WI38 (cell line): ENCODE measurements at regions not wholly inside any gene's neighbourhood (a gene's known extent, or its start where the extent isn't known, plus 50 kb on each side); places are given as distances from the start of the nearest gene placed in this dataset.
"Not testable (repeated sequence)": the region's sequence is repeated elsewhere in the genome, so short reads cannot be mapped to it uniquely, and the experiment has no call there.

ENCODE experiments used
- H3K4me3 ChIP-seq: 2 replicates; pipeline ENCODE4 v1.5.1; 2011; ENCODE audit warnings: low read depth, mild to moderate bottlenecking, control low read depth, low read length
- CTCF ChIP-seq: IDR thresholded peaks from 2 replicates; pipeline ENCODE4 v1.5.1; 2012; ENCODE audit warnings: low read depth, mild to moderate bottlenecking, control low read depth, low read length

GRCh38 chr5:56667692-56668091 lies 147.7 kb upstream of the MAP3K1 start:
- no peak for TF ChIP-seq CTCF
- H3K4me3 ChIP-seq = no peak overlapping the region

- H3K4me3 ChIP-seq = no peak overlapping the region
- TF ChIP-seq CTCF = no peak
These were observed 148.4 kb upstream of the MAP3K1 start for GRCh38 chr5:56666901-56667300.

GRCh38 chr5:56665117-56665516 lies 150.2 kb upstream of the MAP3K1 start:
- H3K4me3 ChIP-seq = not testable (repeated sequence)

- no peak overlapping the region for H3K4me3 ChIP-seq
- no peak for TF ChIP-seq CTCF
These were observed 151.3 kb upstream of the MAP3K1 start for GRCh38 chr5:56664025-56664424.

GRCh38 chr5:56663523-56663922 lies 151.8 kb upstream of the MAP3K1 start:
- no peak overlapping the region for H3K4me3 ChIP-seq
- no peak for TF ChIP-seq CTCF

GRCh38 chr5:56662893-56663292 lies 152.5 kb upstream of the MAP3K1 start:
- H3K4me3 ChIP-seq = no peak overlapping the region

GRCh38 chr5:56659971-56660370 lies 155.4 kb upstream of the MAP3K1 start:
- TF ChIP-seq CTCF = no peak
- no peak overlapping the region for H3K4me3 ChIP-seq

More at GRCh38 chr5:56662893-56663292, 152.5 kb upstream of the MAP3K1 start:
- TF ChIP-seq CTCF = no peak

GRCh38 chr5:56658972-56659371 lies 156.4 kb upstream of the MAP3K1 start:
- H3K4me3 ChIP-seq = no peak overlapping the region
- no peak for TF ChIP-seq CTCF
